DOHH2 (cell line): ENCODE measurements at regions not wholly inside any gene's neighbourhood (a gene's known extent, or its start where the extent isn't known, plus 50 kb on each side); places are given as distances from the start of the nearest gene placed in this dataset.

Source experiments
- EZH2phosphoT487 ChIP-seq: fragments of 200-600 bp; sonication (generic); IDR thresholded peaks from 2 replicates; pipeline ENCODE4 v1.6.1; 2017; ENCODE audit warnings: borderline replicate concordance, mild to moderate bottlenecking, antibody characterized with exemption, low read length, moderate library complexity, mixed read lengths
- TF ChIP-seq, protein P1 (sequence below): fragments of 200-600 bp; sonication (generic); IDR thresholded peaks from one replicate; pipeline ENCODE4 v1.5.1; 2014; ENCODE audit warnings: antibody characterized with exemption, mild to moderate bottlenecking, low read depth, low read length; ENCODE audit not compliant: poor library complexity, severe bottlenecking

DNA sequence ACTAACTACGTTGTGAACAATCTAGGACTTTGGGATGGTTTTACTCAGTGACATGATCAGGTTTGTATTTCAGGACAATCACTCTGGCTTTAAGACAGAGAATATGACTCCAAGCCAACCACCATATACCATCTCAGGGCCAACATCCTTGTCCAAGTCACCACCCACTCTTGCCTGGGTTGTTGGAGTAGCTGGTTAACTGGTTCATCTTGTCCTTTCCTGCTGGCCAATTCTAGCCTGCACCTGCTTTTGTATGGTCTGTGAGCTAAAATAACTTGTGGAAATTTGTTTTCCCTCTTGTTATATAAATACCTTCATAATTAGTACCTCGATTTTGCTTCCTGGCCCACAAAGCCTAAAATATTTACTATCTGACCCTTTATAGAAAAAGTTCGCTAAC is 306.8 kb upstream of the STT3B start:
- TF ChIP-seq, protein P1, sequence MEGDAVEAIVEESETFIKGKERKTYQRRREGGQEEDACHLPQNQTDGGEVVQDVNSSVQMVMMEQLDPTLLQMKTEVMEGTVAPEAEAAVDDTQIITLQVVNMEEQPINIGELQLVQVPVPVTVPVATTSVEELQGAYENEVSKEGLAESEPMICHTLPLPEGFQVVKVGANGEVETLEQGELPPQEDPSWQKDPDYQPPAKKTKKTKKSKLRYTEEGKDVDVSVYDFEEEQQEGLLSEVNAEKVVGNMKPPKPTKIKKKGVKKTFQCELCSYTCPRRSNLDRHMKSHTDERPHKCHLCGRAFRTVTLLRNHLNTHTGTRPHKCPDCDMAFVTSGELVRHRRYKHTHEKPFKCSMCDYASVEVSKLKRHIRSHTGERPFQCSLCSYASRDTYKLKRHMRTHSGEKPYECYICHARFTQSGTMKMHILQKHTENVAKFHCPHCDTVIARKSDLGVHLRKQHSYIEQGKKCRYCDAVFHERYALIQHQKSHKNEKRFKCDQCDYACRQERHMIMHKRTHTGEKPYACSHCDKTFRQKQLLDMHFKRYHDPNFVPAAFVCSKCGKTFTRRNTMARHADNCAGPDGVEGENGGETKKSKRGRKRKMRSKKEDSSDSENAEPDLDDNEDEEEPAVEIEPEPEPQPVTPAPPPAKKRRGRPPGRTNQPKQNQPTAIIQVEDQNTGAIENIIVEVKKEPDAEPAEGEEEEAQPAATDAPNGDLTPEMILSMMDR = no peak
- no peak for TF ChIP-seq EZH2phosphoT487
